ENCODE measurements at regions not wholly inside any gene's neighbourhood (a gene's known extent, or its start where the extent isn't known, plus 50 kb on each side); places are given as distances from the start of the nearest gene placed in this dataset.

- no peaks in the 10 kb centered on the region for H3K27me3 ChIP-seq (replicated peaks)
- in situ Hi-C loops (cut with HindIII; ENCODE audit: low pct_ligation_motif_present, low sequenced_read_pairs): no loop called here
- no peak for DNase-seq
- H3K27ac ChIP-seq: no peak overlapping the region
- TF ChIP-seq CTCF (IDR thresholded peaks at IDR 0.05; ENCODE audit: low read depth, low read length, missing control alignments): no peak
- no peak overlapping the region for H3K4me3 ChIP-seq (ENCODE audit: low read depth, low read length)
- H3K36me3 ChIP-seq (replicated peaks): no peaks in the 10 kb centered on the region
Observed at GRCh38 chr5:163190784-163191183, 246.6 kb upstream of the CCNG1 start.

GRCh38 chr5:163193886-163194285 lies 243.5 kb upstream of the CCNG1 start:
- no peaks in the 10 kb centered on the region for H3K36me3 ChIP-seq (replicated peaks)
- H3K27me3 ChIP-seq (replicated peaks): no peaks in the 10 kb centered on the region
- no peak overlapping the region for H3K27ac ChIP-seq
- no peak for TF ChIP-seq CTCF (IDR thresholded peaks at IDR 0.05; ENCODE audit: low read depth, low read length, missing control alignments)
- no peak for DNase-seq
- no peak overlapping the region for H3K4me3 ChIP-seq (ENCODE audit: low read depth, low read length)
- in situ Hi-C loops (cut with HindIII; ENCODE audit: low pct_ligation_motif_present, low sequenced_read_pairs): no loop called here

DNA sequence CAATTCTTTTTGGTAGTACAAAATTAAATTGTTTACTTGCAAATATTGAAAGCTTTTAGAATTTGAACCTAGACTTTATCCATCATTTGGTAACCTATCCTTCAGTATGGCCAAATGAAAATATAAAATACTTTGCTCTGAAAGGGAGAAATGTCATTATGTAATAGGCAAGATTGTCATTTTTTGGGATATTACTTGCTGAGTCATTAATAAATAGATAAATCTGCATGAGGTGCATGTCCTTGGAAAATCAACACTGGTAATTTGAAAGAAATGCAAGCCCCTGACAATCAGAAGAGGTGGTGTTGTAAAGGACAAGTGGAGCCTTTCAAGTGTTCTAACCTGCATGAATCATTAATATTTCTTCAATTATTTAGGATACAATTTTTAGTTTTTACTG lies 231.8 kb upstream of the CCNG1 start:
- TF ChIP-seq CTCF (IDR thresholded peaks at IDR 0.05; ENCODE audit: low read depth, low read length, missing control alignments): no peak
- in situ Hi-C loops (cut with HindIII; ENCODE audit: low pct_ligation_motif_present, low sequenced_read_pairs): no loop called here
- Histone ChIP-seq H3K4me3 (ENCODE audit: low read depth, low read length) (no peak overlapping the region), H3K36me3 (replicated peaks) (no peaks in the 10 kb centered on the region), H3K27ac (no peak overlapping the region), H3K27me3 (replicated peaks) (no peaks in the 10 kb centered on the region)
- no peak for DNase-seq

- H3K27ac ChIP-seq: no peak overlapping the region
- H3K36me3 ChIP-seq (replicated peaks): no peaks in the 10 kb centered on the region
- no peak for TF ChIP-seq CTCF (IDR thresholded peaks at IDR 0.05; ENCODE audit: low read depth, low read length, missing control alignments)
- in situ Hi-C loops (cut with HindIII; ENCODE audit: low pct_ligation_motif_present, low sequenced_read_pairs): no loop called here
- no peak for DNase-seq
- no peak overlapping the region for H3K4me3 ChIP-seq (ENCODE audit: low read depth, low read length)
- no peaks in the 10 kb centered on the region for H3K27me3 ChIP-seq (replicated peaks)
Observed at GRCh38 chr5:163221581-163221980, 215.8 kb upstream of the CCNG1 start.

- H3K4me3 ChIP-seq (ENCODE audit: low read depth, low read length): no peak overlapping the region
- in situ Hi-C loops (cut with HindIII; ENCODE audit: low pct_ligation_motif_present, low sequenced_read_pairs): no loop called here
- no peak overlapping the region for H3K27ac ChIP-seq
- no peak for DNase-seq
- no peaks in the 10 kb centered on the region for H3K27me3 ChIP-seq (replicated peaks)
- H3K36me3 ChIP-seq (replicated peaks): no peaks in the 10 kb centered on the region
- TF ChIP-seq CTCF (IDR thresholded peaks at IDR 0.05; ENCODE audit: low read depth, low read length, missing control alignments): no peak
Observed at GRCh38 chr5:163222982-163223381, 214.4 kb upstream of the CCNG1 start.

- no peak for DNase-seq
- no peaks in the 10 kb centered on the region for H3K27me3 ChIP-seq (replicated peaks)
- H3K27ac ChIP-seq: no peak overlapping the region
- no peak for TF ChIP-seq CTCF (IDR thresholded peaks at IDR 0.05; ENCODE audit: low read depth, low read length, missing control alignments)
- no peaks in the 10 kb centered on the region for H3K36me3 ChIP-seq (replicated peaks)
- H3K4me3 ChIP-seq (ENCODE audit: low read depth, low read length): no peak overlapping the region
- in situ Hi-C loops (cut with HindIII; ENCODE audit: low pct_ligation_motif_present, low sequenced_read_pairs): no loop called here
Observed at GRCh38 chr5:163244445-163244987, 192.9 kb upstream of the CCNG1 start.

Data from brain microvascular endothelial cell (primary cell).